LHCN-M2 (cell line): ENCODE measurements at regions not wholly inside any gene's neighbourhood (a gene's known extent, or its start where the extent isn't known, plus 50 kb on each side); places are given as distances from the start of the nearest gene placed in this dataset.
A peak's percentile ranks its signal among the peaks of the same experiment; 100 is the strongest.
"Not testable (repeated sequence)": the region's sequence is repeated elsewhere in the genome, so short reads cannot be mapped to it uniquely, and the experiment has no call there.

Experiments
- DNase-seq: peaks from one replicate; pipeline ENCODE4 v3.0.0-alpha.2; 2012; ENCODE audit warnings: low read depth

DNA sequence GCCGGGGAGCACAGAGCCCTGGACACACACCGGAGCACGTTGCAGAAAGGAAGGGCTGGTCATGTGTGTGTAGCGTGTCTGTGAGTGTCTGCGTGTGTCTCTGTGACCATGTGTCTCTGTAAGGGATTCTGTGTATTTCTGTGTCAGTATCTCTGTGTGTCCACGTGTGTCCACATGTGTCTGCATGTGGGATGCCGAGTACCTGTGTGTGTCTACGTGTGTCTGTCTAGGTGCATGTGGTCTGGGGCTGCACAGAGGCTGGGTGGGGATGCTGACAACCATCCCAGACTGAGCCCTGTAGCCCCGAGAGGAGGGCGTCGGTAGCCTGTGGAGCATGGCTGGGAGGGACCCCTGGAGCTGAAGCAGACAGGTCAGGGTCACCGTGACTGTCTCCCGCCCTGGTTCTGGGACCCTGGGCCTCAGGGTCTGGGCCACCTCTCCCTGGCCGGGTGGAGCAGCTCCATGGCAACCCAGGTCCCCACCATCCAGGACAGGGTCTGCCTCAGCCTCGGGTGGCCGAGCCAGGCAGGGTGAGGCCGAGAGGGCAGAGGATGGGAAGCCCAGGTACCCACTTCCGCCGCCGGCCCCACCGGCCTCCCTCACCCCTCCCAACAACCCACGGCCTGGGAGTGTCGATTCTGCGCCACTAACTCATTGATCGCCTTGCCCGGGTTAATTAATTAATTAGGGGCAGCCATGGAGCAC lies 122.7 kb downstream of the FAM53A start:
- no peak for DNase-seq

GRCh38 chr4:1559896-1560650 lies 124.0 kb downstream of the FAM53A start:
- DNase-seq: no peak

GRCh38 chr4:1558205-1558604 lies 125.9 kb downstream of the FAM53A start:
- no peak for DNase-seq

DNA sequence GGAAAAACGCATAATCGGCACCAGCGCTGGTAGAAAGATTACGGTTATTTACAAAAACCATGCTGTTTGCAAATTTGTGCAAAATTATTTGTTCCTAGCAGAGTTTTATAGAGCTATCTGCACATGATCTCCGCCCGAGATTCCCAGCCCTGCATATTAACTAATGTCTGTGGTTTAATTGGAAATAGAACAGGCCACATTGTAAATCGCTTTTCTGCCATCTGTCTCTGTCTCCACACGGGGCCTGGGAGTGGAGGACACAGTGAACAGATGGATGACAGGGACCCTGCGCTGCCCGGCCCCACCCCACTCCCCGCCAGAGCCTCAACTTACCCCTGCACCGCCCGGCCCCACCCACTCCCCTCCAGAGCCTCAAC lies 126.9 kb downstream of the FAM53A start:
- DNase-seq: no peak

DNA sequence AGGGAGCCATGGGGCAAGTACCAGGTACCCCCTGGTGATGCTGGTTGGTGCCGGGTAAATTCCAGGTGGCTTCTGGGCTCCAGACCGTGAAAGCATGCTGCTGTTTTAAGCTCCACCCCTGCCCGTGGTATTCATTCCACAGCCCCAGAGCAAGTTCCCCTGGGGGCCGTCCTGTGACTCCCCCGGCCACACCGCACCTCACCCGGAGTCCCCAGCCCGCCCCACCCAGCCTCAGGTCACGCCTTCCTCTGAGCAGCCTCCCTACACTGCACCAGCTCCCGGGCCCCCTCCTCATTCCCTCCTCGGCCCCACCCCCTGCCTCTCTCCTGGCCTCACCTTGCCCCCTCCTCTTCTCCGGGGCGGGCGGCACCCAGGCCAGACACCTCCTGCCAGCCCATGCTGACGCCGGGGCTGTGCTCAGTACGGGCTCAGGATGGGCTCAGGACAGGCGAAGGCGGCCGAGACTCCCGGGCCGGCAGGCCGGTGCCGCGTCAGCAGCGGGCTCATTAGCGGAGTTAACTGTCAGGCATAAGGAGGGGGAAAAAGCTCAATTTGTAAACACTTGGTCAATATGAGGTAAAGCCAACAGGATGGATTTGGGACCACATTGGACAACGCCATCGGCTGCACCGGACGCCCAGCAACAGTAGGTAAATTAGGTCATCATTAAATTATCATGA lies 127.4 kb downstream of the FAM53A start:
- DNase-seq: no peak

GRCh38 chr4:1554876-1555265 lies 129.2 kb downstream of the FAM53A start:
- DNase-seq: no peak

GRCh38 chr4:1554246-1554875 lies 129.8 kb downstream of the FAM53A start:
- no peak for DNase-seq

DNA sequence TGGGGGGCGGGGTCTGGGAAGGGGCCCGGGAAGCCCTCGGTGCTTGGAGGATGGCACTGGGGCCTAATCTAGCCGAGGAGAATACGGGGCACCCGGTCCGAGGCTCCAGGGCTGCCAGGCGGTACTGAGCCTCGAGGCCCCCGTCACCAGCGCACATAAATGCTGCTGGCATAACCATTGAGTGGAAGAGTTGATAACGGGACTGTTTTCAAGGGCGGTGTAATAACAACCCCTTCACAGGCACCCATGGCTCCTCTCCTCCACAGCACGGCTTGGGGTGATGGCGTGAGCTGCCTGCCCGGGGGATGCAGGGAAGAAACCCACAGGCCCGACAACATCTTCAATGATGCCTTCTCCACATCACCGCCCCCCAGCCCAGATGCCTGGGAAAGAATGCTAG lies 130.7 kb downstream of the FAM53A start:
- DNase-seq: no peak

DNA sequence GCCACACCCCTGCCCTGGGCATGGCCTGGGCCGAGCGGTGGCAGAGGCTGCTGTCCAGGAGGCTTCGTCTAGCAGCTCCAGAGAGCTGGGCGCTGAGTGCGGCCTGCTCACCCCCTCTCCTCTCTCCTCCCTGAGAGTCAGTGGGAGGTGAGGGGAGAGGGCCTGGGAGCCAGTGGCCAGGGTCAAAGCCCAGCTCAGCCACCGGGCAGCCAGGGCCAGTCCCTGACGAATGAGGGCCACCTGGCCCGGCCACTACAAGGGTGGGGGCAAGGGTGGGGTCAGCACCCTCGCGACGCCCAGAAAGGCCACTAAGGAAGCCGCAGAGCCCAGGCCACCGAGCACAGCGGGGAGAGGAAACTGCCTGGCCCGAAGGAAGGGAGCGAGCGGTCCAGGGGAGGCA lies 131.7 kb downstream of the FAM53A start:
- DNase-seq: no peak

GRCh38 chr4:1551211-1551610 lies 132.9 kb downstream of the FAM53A start:
- DNase-seq: no peak

DNA sequence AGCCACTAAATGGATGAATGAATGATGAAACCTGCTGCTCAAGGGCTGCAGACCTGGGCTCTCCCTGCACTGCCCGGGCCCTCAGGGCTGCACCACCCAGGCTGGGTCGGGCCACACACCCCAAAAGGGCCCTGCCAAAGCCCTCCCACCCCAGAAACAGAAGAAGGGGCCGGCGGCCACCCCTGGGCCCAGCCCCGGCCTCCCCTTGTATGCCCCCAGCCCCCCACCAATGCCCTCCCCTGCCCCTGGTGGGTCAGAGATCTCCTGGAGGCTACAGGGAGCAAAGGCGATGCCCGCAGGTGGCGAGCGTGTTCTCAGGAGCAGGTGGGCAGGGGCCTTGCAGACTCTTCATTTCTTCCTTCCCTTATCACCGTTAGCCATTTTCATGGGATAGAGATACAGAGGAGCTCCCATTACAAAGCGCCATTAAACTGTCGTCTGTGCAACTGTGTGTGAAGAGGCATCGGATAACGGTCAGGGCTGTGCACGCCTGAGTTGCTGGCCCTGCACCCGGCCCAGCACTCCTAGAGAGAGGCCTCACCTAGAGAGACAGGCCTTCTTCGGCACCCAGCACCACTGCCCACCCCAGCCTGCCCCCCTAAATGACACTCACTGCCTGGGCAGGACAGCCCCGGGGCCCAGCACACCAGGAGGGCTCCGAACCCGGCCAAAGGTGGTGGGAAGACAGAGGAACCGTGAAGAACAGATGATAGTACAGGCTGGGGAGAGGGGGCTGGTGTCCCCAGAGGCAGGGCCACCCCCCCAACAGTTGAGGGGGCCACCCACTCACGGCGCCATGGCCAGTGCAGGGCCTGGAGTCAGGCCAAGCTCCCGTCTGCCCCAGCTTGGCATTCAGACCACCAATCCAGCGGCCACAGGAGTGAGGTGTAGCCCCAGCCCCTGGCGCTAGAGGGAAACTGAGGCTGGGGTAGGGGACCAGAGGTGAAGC lies 133.7 kb downstream of the FAM53A start:
- DNase-seq: no peak

DNA sequence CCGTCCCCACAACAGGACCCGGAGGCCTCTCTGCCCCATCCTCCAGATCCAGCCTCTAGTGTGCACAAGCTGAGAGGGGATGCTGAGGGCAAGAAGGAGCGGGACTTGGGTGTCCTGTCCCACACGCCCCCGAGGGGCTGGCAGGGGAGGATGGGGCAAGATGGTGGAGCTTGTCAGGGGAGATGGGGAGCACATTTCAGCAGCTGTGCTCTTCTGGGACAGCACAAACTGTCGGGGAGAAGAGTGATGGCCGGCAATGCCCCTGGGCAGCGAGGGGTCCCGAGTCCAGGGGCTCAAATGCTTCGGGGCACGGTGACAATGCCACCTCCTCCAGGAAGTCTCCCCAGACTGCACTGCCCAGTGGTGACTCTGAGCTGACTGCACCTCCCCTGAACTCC lies 134.5 kb downstream of the FAM53A start:
- no peak for DNase-seq

GRCh38 chr4:1548827-1549637 lies 135.1 kb downstream of the FAM53A start:
- peak; percentile 11 for DNase-seq

- no peak for DNase-seq
Observed at GRCh38 chr4:1547856-1548826, 136.0 kb downstream of the FAM53A start.

DNA sequence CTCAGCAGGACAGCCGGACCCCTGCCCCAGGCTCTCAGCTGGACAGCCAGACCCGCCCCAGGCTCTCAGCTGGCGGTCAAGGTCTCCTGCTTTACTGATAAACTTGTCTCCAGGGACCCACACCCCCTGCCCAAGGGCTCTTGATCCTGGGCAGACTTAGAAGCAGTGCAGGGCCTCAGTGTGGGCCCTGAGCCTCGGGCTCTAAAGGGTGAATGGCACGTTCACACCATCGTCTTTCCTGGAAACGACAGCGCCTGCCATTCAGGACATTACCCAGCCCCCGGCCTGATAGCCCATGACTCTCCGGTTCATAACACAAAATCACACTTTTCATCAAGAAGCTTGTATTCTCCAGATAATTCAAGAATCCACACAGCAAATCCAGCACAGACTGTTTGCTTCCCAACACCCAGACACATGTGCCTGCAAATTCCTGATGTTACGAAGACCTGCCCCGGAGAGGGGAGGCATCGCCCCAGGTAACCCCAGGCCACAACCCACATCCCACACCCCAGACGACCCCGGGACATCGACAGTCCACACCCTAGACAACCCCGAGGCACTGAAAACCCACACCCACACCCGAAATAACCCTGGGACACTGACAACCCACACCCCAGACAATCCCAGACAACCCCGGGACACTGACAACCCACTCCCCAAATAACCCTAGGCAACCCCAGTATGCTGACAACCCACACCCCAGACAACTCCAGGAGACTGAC lies 136.8 kb downstream of the FAM53A start:
- DNase-seq: no peak

GRCh38 chr4:1544861-1545281 lies 138.6 kb upstream of the NKX1-1 start:
- no peak for DNase-seq

DNA sequence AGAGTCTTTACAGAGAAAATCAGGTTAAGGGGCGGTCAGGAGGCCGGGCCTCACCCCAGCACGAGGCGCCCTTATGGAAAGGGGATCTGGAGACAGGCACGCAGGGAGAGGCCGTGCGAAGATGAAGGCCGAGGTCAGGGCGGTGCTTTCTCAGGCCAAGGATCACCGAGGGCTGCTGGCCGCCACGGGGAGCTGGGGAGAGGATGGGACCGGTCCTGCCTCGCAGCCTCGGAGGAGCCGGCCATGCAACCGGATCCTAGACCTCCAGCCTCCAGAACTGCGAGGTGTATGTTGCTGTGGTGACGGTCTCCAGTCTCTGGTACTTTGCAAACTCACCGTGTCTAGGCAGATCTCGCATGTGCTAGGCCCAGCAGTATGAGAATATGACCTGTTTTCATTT lies 138.2 kb upstream of the NKX1-1 start:
- DNase-seq: not testable (repeated sequence)

GRCh38 chr4:1543976-1544375 lies 137.7 kb upstream of the NKX1-1 start:
- DNase-seq: no peak
